ENCODE measurements at regions not wholly inside any gene's neighbourhood (a gene's known extent, or its start where the extent isn't known, plus 50 kb on each side); places are given as distances from the start of the nearest gene placed in this dataset.

- no peak for TF ChIP-seq CTCF (IDR thresholded peaks at IDR 0.05; ENCODE audit: extremely low read depth, missing control alignments)
- DNase-seq (ENCODE audit: low spot score) = no peak
Measured at GRCh38 chr6:23087471-23087870, 518.1 kb downstream of the HDGFL1 start.

GRCh38 chr6:23088761-23089160 lies 519.4 kb downstream of the HDGFL1 start:
- TF ChIP-seq CTCF (IDR thresholded peaks at IDR 0.05; ENCODE audit: extremely low read depth, missing control alignments) = no peak
- DNase-seq (ENCODE audit: low spot score) = no peak

GRCh38 chr6:23089981-23090380 lies 520.6 kb downstream of the HDGFL1 start:
- no peak for TF ChIP-seq CTCF (IDR thresholded peaks at IDR 0.05; ENCODE audit: extremely low read depth, missing control alignments)
- DNase-seq (ENCODE audit: low spot score) = no peak

GRCh38 chr6:23091795-23092194 lies 522.4 kb downstream of the HDGFL1 start:
- DNase-seq (ENCODE audit: low spot score) = no peak
- TF ChIP-seq CTCF (IDR thresholded peaks at IDR 0.05; ENCODE audit: extremely low read depth, missing control alignments) = no peak

- TF ChIP-seq CTCF (IDR thresholded peaks at IDR 0.05; ENCODE audit: extremely low read depth, missing control alignments) = no peak
Measured at GRCh38 chr6:23096876-23097275, 527.5 kb downstream of the HDGFL1 start.

GRCh38 chr6:23097566-23097965 lies 528.2 kb downstream of the HDGFL1 start:
- no peak for DNase-seq (ENCODE audit: low spot score)
- no peak for TF ChIP-seq CTCF (IDR thresholded peaks at IDR 0.05; ENCODE audit: extremely low read depth, missing control alignments)

More at GRCh38 chr6:23096876-23097275, 527.5 kb downstream of the HDGFL1 start:
- DNase-seq (ENCODE audit: low spot score) = no peak

- no peak for DNase-seq (ENCODE audit: low spot score)
- TF ChIP-seq CTCF (IDR thresholded peaks at IDR 0.05; ENCODE audit: extremely low read depth, missing control alignments) = no peak
Measured at GRCh38 chr6:23106951-23107350, 537.6 kb downstream of the HDGFL1 start.
